ENCODE measurements at regions not wholly inside any gene's neighbourhood (a gene's known extent, or its start where the extent isn't known, plus 50 kb on each side); places are given as distances from the start of the nearest gene placed in this dataset.
A peak's percentile ranks its signal among the peaks of the same experiment; 100 is the strongest.

DNA sequence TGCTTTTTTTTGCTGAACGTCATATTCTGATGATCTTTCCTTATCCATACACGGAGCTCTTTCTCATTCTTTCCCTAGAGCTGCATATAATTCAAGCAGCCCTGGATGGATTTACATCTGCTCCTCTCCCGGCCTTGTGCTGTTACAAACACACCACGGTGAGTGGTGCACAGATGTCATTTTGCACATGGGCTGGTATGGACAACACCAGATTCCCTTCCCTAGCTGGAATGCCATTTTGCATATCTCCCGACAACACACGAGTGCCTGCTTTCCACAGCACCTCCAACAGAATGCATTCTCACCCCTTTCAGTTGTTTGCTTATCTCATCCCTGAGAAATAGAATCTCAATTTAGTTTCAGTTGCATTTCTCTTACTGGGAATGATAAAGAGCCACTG is 69.5 kb upstream of the AFDN start:
- H3K4me1 ChIP-seq (ENCODE audit: low read depth), result peaks cover 4% of the 10 kb centered on the region
- TF ChIP-seq, protein P1, sequence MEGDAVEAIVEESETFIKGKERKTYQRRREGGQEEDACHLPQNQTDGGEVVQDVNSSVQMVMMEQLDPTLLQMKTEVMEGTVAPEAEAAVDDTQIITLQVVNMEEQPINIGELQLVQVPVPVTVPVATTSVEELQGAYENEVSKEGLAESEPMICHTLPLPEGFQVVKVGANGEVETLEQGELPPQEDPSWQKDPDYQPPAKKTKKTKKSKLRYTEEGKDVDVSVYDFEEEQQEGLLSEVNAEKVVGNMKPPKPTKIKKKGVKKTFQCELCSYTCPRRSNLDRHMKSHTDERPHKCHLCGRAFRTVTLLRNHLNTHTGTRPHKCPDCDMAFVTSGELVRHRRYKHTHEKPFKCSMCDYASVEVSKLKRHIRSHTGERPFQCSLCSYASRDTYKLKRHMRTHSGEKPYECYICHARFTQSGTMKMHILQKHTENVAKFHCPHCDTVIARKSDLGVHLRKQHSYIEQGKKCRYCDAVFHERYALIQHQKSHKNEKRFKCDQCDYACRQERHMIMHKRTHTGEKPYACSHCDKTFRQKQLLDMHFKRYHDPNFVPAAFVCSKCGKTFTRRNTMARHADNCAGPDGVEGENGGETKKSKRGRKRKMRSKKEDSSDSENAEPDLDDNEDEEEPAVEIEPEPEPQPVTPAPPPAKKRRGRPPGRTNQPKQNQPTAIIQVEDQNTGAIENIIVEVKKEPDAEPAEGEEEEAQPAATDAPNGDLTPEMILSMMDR (IDR thresholded peaks at IDR 0.05; ENCODE audit: low read depth, low read length), result no peak

DNA sequence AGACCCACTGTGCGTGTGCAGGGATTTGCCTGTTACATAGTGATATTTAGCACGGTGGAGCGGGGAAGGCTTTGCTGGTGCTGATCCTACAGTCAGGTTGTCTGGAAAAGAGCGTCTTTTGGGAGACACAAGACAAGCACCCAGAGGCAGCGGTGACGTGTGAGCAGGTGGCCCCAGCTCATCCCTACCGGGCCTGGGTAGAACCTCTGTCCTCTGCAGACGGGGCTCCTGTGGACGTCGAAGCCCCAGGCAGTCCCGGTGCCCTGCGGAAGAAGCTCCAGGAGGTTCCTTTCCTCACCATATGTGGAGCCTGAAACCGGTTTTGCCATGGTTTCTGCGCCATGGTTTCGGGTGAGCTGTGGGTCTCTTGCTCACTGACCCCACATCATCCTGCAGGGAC is 68.9 kb upstream of the AFDN start:
- TF ChIP-seq, protein P1 (IDR thresholded peaks at IDR 0.05; ENCODE audit: low read depth, low read length), result no peak
- DNase-seq (ENCODE audit: low read depth in 1 of 2, low spot score in 1 of 2), result no peak
- H3K27ac ChIP-seq, result no peak overlapping the region

More for the DNA sequence above, 69.5 kb upstream of the AFDN start:
- peak in 1 of 2 donors; percentile 54 for DNase-seq (ENCODE audit: low read depth in 1 of 2, low spot score in 1 of 2)
- no peaks in the 10 kb centered on the region for H3K27me3 ChIP-seq
- H3K9me3 ChIP-seq (ENCODE audit: low read depth), result no peaks in the 10 kb centered on the region
- no peak overlapping the region for H3K4me3 ChIP-seq
- no peak overlapping the region for H3K27ac ChIP-seq
- no peaks in the 10 kb centered on the region for H3K36me3 ChIP-seq

DNA sequence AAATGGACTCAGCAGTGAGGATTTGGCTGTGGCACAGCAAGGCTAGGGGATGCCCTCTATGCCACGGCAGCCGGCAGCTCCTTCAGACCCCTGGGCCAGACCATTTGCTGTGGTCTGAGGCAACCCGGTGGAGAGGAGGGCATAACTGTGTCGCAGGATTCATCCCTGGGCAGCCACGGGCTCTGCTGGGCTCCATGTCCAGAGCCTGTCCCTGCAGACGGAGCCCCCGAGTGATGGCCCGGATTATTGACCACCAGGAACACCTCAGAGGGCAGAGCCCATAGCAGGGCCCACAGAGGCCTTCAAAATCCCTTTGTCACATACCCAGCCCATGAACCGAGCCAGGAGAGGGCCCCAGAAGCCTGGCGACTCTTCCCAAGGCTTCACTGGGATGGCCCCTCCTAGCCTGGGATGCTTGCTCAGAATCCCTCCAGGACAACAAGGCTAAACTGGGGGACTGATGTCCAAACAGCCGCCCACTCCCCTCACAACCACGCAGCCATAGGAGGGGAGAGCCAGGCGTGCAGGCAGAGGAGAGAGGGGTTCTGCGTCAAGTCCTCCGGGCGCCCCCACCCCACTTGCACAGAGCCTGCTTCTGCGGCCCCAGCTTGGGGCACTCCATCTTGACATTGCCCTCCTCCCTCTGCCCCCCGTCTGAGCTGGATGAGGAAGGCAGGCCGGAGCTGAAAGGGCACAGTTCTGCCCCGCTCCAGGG is 68.2 kb upstream of the AFDN start:
- no peaks in the 10 kb centered on the region for H3K9me3 ChIP-seq (ENCODE audit: low read depth)
- H3K4me1 ChIP-seq (ENCODE audit: low read depth), result peaks cover 4% of the 10 kb centered on the region
- H3K4me3 ChIP-seq, result no peak overlapping the region
- no peak for DNase-seq (ENCODE audit: low read depth in 1 of 2, low spot score in 1 of 2)
- TF ChIP-seq, protein P1 (IDR thresholded peaks at IDR 0.05; ENCODE audit: low read depth, low read length), result no peak
- no peak overlapping the region for H3K27ac ChIP-seq
- no peaks in the 10 kb centered on the region for H3K36me3 ChIP-seq
- no peaks in the 10 kb centered on the region for H3K27me3 ChIP-seq

More for the DNA sequence above, 68.9 kb upstream of the AFDN start:
- Histone ChIP-seq H3K27me3 (no peaks in the 10 kb centered on the region), H3K36me3 (no peaks in the 10 kb centered on the region), H3K4me1 (ENCODE audit: low read depth) (peaks cover 4% of the 10 kb centered on the region), H3K9me3 (ENCODE audit: low read depth) (no peaks in the 10 kb centered on the region), H3K4me3 (no peak overlapping the region)

DNA sequence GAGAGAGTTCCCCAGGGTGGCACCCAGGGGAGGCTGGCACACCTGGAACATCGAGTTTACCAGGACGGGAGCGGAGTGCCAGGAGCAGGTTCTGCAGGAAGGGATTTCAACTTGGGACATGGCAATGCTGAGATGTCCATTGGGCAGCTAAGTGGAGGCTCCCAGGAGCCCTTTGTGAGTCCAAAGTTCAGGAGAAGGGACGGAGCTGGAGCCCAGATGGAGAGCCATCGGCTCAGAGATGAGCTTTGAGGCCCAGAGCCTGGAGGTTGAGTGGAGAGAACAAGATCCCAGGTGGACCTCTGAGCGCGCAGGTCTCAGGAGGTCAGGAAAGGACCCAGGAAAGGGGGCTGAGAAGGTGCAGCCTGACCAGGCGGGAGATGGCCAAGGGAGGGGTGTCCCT is 67.5 kb upstream of the AFDN start:
- TF ChIP-seq, protein P1 (IDR thresholded peaks at IDR 0.05; ENCODE audit: low read depth, low read length), result no peak
- DNase-seq (ENCODE audit: low read depth in 1 of 2, low spot score in 1 of 2), result no peak
- Histone ChIP-seq H3K36me3 (no peaks in the 10 kb centered on the region), H3K4me3 (no peak overlapping the region), H3K9me3 (ENCODE audit: low read depth) (no peaks in the 10 kb centered on the region), H3K27ac (no peak overlapping the region), H3K27me3 (no peaks in the 10 kb centered on the region), H3K4me1 (ENCODE audit: low read depth) (peaks cover 4% of the 10 kb centered on the region)

DNA sequence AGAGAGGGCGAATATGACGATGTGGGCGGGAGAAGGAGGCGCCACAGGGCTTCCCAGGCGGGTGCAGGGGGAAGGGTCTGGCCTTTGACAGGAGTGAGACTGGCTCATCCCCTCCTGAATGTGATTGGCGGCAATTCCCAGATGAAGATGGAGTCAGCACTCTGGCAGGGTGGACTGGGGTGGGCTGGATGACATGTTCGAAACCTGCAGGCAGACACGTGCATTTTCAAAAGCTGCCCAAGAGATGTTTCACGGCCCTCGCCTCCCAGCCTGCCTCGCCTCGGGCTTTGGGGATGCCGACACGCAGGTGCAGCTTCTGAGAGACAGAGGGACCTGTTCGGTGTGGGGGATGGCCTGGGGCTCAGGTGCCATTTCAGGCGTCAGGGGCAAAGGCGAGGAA is 66.8 kb upstream of the AFDN start:
- TF ChIP-seq, protein P1 (IDR thresholded peaks at IDR 0.05; ENCODE audit: low read depth, low read length), result no peak
- H3K9me3 ChIP-seq (ENCODE audit: low read depth), result no peaks in the 10 kb centered on the region
- H3K4me1 ChIP-seq (ENCODE audit: low read depth), result peaks cover 4% of the 10 kb centered on the region
- no peak overlapping the region for H3K27ac ChIP-seq
- no peak for DNase-seq (ENCODE audit: low read depth in 1 of 2, low spot score in 1 of 2)
- H3K27me3 ChIP-seq, result no peaks in the 10 kb centered on the region
- no peak overlapping the region for H3K4me3 ChIP-seq
- no peaks in the 10 kb centered on the region for H3K36me3 ChIP-seq
